Stimulated activated CD4-positive, alpha-beta T cell treated with anti-CD3 and anti-CD28 coated beads, Interleukin-12 subunit alpha, Interleukin-12 subunit beta, amount 100 ng/mL, for 48 hours (primary cell): ENCODE measurements at regions not wholly inside any gene's neighbourhood (a gene's known extent, or its start where the extent isn't known, plus 50 kb on each side); places are given as distances from the start of the nearest gene placed in this dataset.
"Not testable (repeated sequence)": the region's sequence is repeated elsewhere in the genome, so short reads cannot be mapped to it uniquely, and the experiment has no call there.

ENCODE experiments used
- DNase-seq, 3 donors: peaks; one replicate each; pipeline ENCODE4 v3.0.0-alpha.2; 2020; ENCODE audit warnings: low read depth in 2 of 3, low spot score in 1 of 3

DNA sequence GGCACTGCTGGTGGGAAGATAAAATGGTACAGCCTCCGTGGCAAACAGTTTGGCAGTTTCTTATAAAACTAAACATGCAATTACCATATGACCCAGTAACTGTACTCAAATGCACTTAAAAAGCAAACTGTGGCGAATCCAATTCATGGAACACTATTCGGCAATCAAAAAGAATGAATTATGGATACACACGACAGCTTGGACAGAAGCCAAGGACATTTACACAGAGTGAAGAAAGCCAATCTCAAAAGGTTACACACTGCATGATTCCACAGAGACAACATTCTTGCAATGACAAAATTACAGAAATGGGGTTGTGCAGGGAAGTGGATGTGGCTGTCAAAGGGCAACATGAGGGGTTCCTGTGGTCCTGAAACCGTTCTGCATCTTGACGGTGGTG is 122.1 kb upstream of the IQSEC1 start:
- DNase-seq: no peak

GRCh38 chr3:13194285-13195209 is 121.3 kb upstream of the IQSEC1 start:
- no peak for DNase-seq

GRCh38 chr3:13193320-13194284 is 120.4 kb upstream of the IQSEC1 start:
- no peak for DNase-seq

DNA sequence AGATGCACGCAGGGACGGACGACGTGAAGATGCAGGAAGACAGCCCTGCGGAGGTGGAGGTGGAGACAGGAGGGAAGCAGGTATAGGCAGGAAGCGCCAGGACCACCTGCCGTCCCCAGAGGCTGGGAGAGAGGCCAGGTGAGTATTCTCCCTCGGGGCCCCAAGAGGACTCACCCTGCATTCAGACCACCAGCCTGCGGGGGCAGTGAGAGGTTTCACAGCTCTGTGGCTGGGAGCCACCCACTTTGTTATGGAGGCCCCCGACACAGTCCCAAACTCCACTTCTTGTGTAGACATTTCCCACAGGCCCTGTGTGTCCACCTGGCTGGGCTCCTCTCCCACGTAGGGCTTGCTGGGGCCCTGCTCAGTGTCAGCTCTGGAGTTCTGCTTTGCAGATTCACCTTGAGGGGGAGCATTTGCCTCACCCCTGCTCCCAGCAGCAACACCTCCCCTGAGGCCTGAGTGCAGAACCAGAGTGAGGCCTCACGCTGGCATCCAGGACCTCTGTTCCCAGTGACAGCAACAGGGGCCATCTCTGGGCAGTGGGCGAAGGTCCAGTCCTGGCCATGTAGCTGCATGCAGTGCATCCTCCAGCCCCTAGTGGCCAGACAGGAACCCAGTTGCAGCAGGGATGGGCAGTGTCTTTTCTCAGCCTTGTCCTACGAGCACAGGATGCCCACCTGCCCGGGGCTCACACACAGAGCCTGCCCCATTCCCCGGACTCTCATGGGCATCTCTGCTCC is 119.4 kb upstream of the IQSEC1 start:
- no peak for DNase-seq

- no peak for DNase-seq
Observed at GRCh38 chr3:13191016-13191415, 117.8 kb upstream of the IQSEC1 start.

- DNase-seq: no peak
Observed at GRCh38 chr3:13190378-13190765, 117.1 kb upstream of the IQSEC1 start.

DNA sequence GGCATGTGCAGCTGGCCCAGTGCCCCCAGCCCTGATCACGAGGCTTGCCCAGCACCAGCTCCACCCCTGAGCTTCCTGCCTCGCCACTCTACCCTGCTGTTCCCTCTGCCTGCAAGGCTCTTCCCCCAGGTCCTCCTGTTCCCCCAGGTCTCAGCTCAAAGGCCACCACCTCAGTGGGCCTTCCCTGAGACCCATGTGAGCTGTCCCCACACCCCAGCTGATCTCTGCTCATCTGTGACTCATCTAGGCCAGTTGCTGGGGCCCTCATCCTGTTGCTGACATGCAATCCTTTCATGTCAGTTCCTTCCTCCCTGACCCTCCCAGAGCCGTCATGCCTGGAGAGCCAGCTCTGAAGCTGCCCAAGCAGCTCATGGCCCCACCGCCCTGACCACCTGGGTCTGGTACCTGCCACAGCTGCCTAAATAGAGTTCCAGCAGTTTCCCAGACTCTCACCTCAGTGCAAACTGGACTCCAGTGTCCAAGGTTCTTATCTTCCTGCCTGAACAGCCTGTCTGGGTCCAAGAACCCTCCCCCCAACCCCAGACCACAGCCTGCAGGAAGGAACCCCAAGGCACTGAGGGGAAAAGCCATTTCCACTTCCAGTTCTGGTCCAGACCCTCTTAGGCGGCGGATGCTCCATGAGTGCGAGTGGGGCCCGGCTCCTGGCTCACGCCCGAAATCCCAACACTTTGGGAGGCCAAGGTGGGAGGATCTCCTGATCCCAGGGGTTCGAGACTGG is 116.6 kb upstream of the IQSEC1 start:
- DNase-seq: no peak

DNA sequence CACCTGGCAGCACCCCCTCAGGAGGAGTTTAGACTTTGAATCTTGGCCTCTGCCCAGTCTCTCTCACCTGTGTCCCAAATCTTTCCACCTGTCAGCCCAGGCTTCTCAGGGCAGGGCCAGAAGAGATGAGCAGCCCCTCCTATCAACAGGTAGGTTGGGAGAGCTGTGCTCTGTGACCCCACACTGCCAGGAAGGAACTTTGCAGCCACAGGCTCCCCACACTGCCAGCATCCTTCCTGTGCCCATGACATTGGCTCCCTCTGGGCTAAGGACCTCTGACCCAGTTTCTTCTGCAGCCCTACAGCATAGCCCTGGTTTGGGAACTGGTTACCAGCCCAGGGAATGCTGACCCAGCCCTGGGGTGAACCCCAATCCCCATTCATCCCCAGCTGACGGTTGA is 115.7 kb upstream of the IQSEC1 start:
- no peak for DNase-seq

GRCh38 chr3:13188181-13188779 is 115.1 kb upstream of the IQSEC1 start:
- no peak for DNase-seq

- DNase-seq: no peak
Observed at GRCh38 chr3:13187593-13187992, 114.4 kb upstream of the IQSEC1 start.

GRCh38 chr3:13186435-13186815 is 113.2 kb upstream of the IQSEC1 start:
- DNase-seq: no peak

DNA sequence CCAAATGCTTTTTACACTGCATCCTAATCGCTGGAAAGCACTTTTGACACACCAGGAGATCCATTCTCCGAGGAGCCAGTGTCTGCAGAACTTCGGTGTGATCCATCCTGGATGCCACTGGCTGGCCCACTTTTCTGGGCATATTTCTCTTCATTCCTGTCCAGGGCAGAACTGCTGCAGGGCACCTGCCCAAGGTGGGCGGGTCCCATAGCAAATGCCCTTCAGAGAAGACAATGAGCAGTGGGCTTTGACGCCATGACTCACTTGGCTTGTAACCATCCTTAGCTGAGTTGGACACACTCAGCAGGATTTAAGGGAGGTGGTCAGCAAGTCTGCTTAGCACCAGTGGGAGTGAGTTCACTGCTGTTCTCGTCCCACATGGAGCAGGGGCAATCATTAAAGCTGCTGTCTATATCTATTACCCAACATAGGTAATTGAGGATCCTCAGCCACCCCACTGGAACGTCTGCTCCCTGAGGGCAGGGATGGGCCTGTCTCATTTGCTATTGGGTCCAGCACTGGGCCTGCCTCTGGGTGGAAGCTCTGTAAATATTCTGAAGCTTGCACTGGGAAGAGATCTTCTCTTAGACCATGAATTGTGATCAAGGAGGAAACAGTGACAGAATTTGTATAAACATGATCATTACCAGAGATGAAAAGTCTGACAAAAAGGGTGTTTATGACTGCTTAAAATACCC is 112.7 kb upstream of the IQSEC1 start:
- DNase-seq: no peak

DNA sequence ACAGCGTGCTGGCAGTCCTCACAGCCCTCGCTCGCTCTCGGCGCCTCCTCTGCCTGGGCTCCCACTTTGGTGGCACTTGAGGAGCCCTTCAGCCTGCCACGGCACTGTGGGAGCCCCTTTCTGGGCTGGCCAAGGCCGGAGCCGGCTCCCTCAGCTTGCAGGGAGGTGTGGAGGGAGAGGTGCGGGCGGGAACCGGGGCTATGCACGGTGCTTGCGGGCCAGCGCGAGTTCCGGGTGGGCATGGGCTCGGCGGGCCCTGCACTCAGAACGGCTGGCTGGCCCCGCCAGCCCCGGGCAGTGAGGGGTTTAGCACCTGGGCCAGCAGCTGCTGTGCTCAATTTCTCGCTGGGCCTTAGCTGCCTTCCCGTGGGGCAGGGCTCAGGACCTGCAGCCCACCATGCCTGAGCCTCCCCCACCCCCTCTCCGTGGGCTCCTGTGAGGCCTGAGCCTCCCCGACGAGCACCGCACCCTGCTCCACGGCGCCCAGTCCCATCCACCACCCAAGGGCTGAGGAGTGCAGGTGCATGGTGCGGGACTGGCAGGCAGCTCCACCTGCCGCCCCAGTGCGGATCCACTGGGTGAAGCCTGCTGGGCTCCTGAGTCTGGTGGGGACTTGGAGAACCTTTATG is 106.5 kb upstream of the IQSEC1 start:
- not testable (repeated sequence) for DNase-seq

DNA sequence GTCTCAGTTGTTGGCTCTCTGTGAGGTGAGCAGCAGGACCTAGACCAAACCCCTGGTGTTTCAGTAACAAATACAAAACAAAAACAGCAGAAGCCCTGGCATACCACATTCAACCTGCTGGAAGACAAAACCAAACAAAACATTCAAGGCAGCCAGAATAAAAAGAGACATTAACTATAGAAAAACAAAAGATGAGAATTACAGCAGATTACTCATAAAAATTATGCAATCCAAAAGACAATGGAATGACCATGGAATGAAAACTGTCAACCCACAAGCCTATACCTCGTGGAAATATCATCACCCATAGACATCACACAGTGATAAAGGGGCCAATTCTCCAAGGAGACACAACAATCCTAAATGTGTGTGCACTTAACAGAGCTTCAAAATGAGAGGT is 106.0 kb upstream of the IQSEC1 start:
- DNase-seq: no peak

- DNase-seq: no peak
Observed at GRCh38 chr3:13178107-13178506, 104.9 kb upstream of the IQSEC1 start.

DNA sequence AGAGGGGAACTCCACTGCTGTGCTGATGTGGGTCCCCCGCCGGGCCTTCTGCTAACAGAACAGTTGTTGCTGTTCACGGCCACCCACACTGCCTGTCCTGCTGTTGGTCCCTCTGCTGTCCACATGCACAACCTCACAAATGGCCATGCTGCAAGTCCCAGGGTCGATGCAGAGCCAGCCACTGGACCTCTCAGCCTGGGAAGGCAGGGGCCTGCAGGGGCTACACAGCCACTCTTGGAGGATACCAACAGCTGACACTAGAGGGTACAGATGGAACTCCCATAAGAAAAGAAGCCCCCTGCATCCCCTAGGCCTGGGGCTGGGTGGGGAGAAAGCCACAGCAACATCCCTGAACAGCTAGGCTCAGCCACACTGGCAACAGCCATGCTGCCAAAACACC is 104.4 kb upstream of the IQSEC1 start:
- DNase-seq: no peak

GRCh38 chr3:13177236-13177635 is 104.0 kb upstream of the IQSEC1 start:
- DNase-seq: no peak

DNA sequence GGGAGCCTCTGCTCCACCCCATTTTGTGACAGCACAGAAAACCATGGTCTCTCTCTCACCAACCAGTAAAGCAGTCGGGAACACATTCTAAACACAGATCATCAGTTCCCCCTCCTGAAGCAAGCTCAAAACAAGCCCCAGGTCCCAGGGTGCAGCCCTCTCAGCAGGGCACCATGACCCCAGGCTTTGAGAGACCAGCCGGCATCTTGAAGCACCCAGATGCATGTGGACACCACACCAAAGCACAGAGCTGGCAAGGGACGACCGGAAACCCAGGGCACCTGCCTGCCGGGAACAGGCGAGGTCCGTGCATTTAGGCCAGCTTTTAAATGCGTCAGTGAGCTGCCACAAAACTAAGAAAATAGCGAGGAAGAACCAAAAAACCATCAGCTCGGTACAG is 103.2 kb upstream of the IQSEC1 start:
- no peak for DNase-seq

- DNase-seq: no peak
Observed at GRCh38 chr3:13174803-13175135, 101.5 kb upstream of the IQSEC1 start.
